ENCODE measurements at regions not wholly inside any gene's neighbourhood (a gene's known extent, or its start where the extent isn't known, plus 50 kb on each side); places are given as distances from the start of the nearest gene placed in this dataset.

DNA sequence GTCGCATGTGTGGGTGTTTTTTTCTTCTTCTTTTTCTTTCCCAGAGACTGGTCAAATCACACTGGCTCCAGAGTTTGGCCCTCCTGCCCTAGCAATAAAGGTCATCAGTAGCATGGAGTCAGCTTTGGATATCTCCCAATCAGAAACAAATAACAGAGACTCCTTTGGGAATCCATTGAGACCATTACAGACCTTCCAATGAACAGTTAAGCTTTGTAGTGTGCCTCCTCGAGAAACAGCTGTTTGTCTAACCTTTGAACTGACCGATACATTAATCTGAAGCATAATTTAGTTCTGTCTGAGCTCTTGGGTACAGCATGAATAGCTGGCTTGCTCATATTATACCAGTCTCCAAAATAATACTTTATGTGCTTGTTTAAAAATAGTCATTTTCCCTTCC is 1103.2 kb downstream of the GATA3 start:
- Histone ChIP-seq H3K4me1 (no peaks in the 10 kb centered on the region), H3K27me3 (no peaks in the 10 kb centered on the region), H3K27ac (no peak overlapping the region), H3K36me3 (no peaks in the 10 kb centered on the region), H3K4me3 (no peak overlapping the region), H3K9me3 (peaks cover 0 to 12% of the 10 kb centered on the region in 2 donors)
- no peak for DNase-seq
- TF ChIP-seq, protein P1, sequence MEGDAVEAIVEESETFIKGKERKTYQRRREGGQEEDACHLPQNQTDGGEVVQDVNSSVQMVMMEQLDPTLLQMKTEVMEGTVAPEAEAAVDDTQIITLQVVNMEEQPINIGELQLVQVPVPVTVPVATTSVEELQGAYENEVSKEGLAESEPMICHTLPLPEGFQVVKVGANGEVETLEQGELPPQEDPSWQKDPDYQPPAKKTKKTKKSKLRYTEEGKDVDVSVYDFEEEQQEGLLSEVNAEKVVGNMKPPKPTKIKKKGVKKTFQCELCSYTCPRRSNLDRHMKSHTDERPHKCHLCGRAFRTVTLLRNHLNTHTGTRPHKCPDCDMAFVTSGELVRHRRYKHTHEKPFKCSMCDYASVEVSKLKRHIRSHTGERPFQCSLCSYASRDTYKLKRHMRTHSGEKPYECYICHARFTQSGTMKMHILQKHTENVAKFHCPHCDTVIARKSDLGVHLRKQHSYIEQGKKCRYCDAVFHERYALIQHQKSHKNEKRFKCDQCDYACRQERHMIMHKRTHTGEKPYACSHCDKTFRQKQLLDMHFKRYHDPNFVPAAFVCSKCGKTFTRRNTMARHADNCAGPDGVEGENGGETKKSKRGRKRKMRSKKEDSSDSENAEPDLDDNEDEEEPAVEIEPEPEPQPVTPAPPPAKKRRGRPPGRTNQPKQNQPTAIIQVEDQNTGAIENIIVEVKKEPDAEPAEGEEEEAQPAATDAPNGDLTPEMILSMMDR (IDR thresholded peaks at IDR 0.05): no peak
- no peak for ATAC-seq
- intact Hi-C loops (cut with DNase I): no loop called here

DNA sequence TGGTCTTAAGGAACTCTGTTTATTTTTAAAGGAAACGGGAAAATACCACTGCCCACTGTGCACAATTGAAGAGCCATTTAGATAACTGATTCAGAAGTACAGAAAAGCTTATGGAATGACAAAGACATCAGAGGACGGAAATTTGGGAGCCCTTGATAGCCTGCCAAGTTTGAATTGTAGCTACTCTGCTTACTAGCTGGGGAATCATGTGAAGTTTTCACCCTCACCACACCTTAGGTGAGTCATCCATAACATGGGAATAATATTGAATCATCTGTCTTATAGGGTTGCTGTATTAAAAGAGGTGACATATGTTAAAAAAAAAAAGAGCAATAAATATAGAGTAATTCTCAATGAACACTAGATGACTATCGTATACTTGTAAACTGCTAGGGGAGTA is 1104.2 kb downstream of the GATA3 start:
- intact Hi-C loops (cut with DNase I): no loop called here
- no peak overlapping the region for H3K27ac ChIP-seq
- H3K4me3 ChIP-seq: no peak overlapping the region
- H3K27me3 ChIP-seq: no peaks in the 10 kb centered on the region
- no peaks in the 10 kb centered on the region for H3K4me1 ChIP-seq
- ATAC-seq (no peak), DNase-seq (no peak)
- peaks cover 0 to 12% of the 10 kb centered on the region in 2 donors for H3K9me3 ChIP-seq
- TF ChIP-seq, protein P1 (IDR thresholded peaks at IDR 0.05): no peak
- no peaks in the 10 kb centered on the region for H3K36me3 ChIP-seq

DNA sequence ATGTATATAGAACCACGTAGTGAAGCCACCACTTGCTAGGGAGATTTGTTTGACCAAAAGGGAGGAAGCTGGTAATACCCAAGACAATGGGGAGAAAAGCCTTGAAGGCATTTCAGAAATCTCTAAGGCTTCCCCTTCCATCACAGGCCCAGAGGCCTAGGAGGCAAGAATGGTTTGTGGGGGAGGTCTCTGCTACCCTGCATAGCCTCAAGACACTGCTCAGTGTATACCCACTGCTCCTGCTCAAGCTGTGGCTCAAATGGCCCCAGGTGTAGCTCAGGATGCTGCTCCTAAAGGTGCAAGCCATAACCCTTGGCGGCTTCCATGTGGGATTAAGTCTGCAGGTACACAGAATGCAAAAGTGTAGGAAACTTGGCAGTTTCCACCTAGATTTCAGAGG is 1105.8 kb downstream of the GATA3 start:
- Histone ChIP-seq H3K4me1 (no peaks in the 10 kb centered on the region), H3K27ac (no peak overlapping the region), H3K4me3 (no peak overlapping the region), H3K27me3 (no peaks in the 10 kb centered on the region), H3K9me3 (peaks cover 0 to 12% of the 10 kb centered on the region in 2 donors), H3K36me3 (no peaks in the 10 kb centered on the region)
- no peak for ATAC-seq
- intact Hi-C loops (cut with DNase I): no loop called here
- no peak for DNase-seq
- TF ChIP-seq, protein P1 (IDR thresholded peaks at IDR 0.05): no peak

DNA sequence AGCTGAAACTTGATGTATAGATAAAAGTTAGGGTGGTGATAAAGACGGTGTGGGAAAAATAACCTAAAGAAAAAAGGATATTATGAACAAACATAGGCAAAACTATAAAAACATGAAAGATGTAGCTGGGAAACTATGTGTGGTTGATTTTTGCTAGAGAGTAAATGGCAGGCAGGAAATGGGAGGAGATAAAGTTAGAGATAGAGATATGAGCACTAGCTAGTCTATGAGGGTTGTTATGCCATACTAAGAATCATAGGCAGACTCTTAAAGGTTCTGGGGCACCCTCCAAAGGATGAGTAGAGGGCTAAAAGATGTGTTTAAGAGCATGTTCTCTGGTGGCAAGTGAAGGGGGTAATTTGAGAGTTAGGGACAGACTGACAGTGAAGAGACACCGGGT is 1109.2 kb downstream of the GATA3 start:
- H3K9me3 ChIP-seq: peaks cover 0 to 12% of the 10 kb centered on the region in 2 donors
- ATAC-seq (no peak), DNase-seq (no peak)
- H3K27me3 ChIP-seq: no peaks in the 10 kb centered on the region
- H3K4me3 ChIP-seq: no peak overlapping the region
- no peaks in the 10 kb centered on the region for H3K4me1 ChIP-seq
- intact Hi-C loops (cut with DNase I): no loop called here
- no peaks in the 10 kb centered on the region for H3K36me3 ChIP-seq
- TF ChIP-seq, protein P1 (IDR thresholded peaks at IDR 0.05): no peak
- no peak overlapping the region for H3K27ac ChIP-seq

DNA sequence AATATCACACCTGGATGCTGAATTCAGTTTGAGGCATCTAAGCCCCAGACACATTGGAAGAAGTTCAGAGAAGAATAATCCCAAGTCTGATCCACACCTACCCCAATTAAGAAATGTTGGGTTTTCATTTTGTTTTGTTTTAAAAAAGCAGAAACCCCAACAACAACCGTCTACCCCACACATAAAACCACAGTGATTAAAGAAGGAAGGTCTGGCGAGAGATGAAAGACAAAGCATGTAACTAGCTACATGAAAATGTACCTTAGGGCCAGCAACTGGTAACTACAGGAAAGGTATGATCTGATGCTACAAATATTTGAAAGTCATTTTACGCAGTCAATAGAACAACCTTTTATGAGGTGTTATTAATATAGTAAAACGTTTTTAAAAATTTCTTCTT is 1112.3 kb downstream of the GATA3 start:
- no peak overlapping the region for H3K27ac ChIP-seq
- H3K9me3 ChIP-seq: no peaks in the 10 kb centered on the region
- TF ChIP-seq, protein P1 (IDR thresholded peaks at IDR 0.05): no peak
- ATAC-seq (no peak), DNase-seq (no peak)
- no peaks in the 10 kb centered on the region for H3K4me1 ChIP-seq
- intact Hi-C loops (cut with DNase I): no loop called here
- H3K4me3 ChIP-seq: no peak overlapping the region
- H3K36me3 ChIP-seq: no peaks in the 10 kb centered on the region
- H3K27me3 ChIP-seq: no peaks in the 10 kb centered on the region
